NT2/D1 (cell line): ENCODE measurements at regions not wholly inside any gene's neighbourhood (a gene's known extent, or its start where the extent isn't known, plus 50 kb on each side); places are given as distances from the start of the nearest gene placed in this dataset.

ENCODE experiments used
- SUZ12 ChIP-seq: IDR thresholded peaks from 2 replicates; pipeline ENCODE4 v1.6.1; 2011; ENCODE audit not compliant: insufficient read length, insufficient read depth; ENCODE audit errors: extremely low read depth
- YY1 ChIP-seq: IDR thresholded peaks from 2 replicates; pipeline ENCODE4 v1.6.1; 2011; ENCODE audit not compliant: insufficient read length, insufficient read depth
- ZNF274 ChIP-seq: IDR thresholded peaks from 2 replicates; pipeline ENCODE4 v1.6.1; 2011; ENCODE audit warnings: mild to moderate bottlenecking, low read depth, low read length

DNA sequence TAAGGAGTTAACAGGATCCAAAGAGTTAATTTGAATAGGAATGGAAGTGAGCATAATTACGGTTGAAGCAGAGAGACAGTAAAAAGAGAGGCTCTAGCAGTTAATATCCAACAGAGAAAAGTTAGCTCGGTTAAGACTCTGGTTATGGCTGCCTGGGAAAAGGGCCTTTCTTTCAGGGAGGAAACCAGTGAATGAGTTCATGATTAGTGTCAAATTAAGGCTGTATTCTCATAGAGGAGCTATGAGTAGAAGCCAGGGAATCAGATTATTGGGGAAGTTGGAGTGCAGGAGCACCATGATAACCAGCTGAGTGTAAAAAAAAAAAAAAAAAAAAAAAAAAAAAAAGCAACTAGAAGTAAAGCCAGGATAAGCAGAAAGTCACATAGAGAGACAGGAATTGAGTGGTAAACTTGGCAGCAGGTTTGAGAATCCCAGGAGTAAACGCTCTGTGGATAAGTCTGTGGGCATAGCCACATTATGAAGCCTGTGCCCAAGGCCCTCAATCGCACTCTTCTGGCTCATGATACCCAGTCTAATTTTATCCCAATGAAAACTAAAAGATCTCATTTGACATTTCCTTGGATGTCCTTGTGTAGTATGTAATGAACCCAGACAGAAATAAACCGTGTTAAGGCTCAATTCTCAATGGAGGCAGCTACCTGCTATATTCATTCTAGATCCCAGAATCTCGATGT lies 372.6 kb upstream of the MPDZ start:
- TF ChIP-seq YY1 = no peak
- no peak for TF ChIP-seq ZNF274
- TF ChIP-seq SUZ12 = no peak
